ENCODE measurements at regions not wholly inside any gene's neighbourhood (a gene's known extent, or its start where the extent isn't known, plus 50 kb on each side); places are given as distances from the start of the nearest gene placed in this dataset.

- H3K27ac Mint-ChIP-seq = no peak overlapping the region
- H3K9me3 Mint-ChIP-seq = peaks cover 46% of the 10 kb centered on the region
- H3K4me3 Mint-ChIP-seq = no peak overlapping the region
These were observed 565.5 kb upstream of the SGCD start for GRCh38 chr5:155761502-155761901.

GRCh38 chr5:155765715-155766114 is 561.2 kb upstream of the SGCD start:
- H3K4me3 Mint-ChIP-seq = no peak overlapping the region
- H3K4me1 Mint-ChIP-seq (ENCODE audit: low read depth) = no peaks in the 10 kb centered on the region
- H3K27ac Mint-ChIP-seq = no peak overlapping the region
- peaks cover 61% of the 10 kb centered on the region for H3K9me3 Mint-ChIP-seq
- H3K36me3 Mint-ChIP-seq (ENCODE audit: low read depth) = peaks cover 8% of the 10 kb centered on the region; the same call in 1 of the 2 replicates
- no peaks in the 10 kb centered on the region; the same call in 1 of the 2 replicates for H3K27me3 Mint-ChIP-seq (ENCODE audit: insufficient read depth)
- no peak for DNase-seq
- TF ChIP-seq CTCF (IDR thresholded peaks at IDR 0.05) = no peak

More at GRCh38 chr5:155761502-155761901, 565.5 kb upstream of the SGCD start:
- no peaks in the 10 kb centered on the region for H3K27me3 Mint-ChIP-seq (ENCODE audit: insufficient read depth)
- no peaks in the 10 kb centered on the region for H3K4me1 Mint-ChIP-seq (ENCODE audit: low read depth)
- no peak for TF ChIP-seq CTCF (IDR thresholded peaks at IDR 0.05)
- DNase-seq = no peak
- peaks cover 12% of the 10 kb centered on the region; the same call in 1 of the 2 replicates for H3K36me3 Mint-ChIP-seq (ENCODE audit: low read depth)

GRCh38 chr5:155767470-155767869 is 559.5 kb upstream of the SGCD start:
- Mint-ChIP-seq H3K4me3 (no peak overlapping the region), H3K9me3 (peaks cover 50% of the 10 kb centered on the region), H3K27ac (no peak overlapping the region), H3K27me3 (ENCODE audit: insufficient read depth) (no peaks in the 10 kb centered on the region; the same call in 1 of the 2 replicates), H3K4me1 (ENCODE audit: low read depth) (no peaks in the 10 kb centered on the region), H3K36me3 (ENCODE audit: low read depth) (no peaks in the 10 kb centered on the region)
- no peak for TF ChIP-seq CTCF (IDR thresholded peaks at IDR 0.05)
- DNase-seq = no peak

GRCh38 chr5:155768332-155768731 is 558.6 kb upstream of the SGCD start:
- Mint-ChIP-seq H3K4me1 (ENCODE audit: low read depth) (no peaks in the 10 kb centered on the region), H3K27ac (no peak overlapping the region), H3K36me3 (ENCODE audit: low read depth) (no peaks in the 10 kb centered on the region), H3K27me3 (ENCODE audit: insufficient read depth) (no peaks in the 10 kb centered on the region; the same call in 1 of the 2 replicates), H3K4me3 (no peak overlapping the region), H3K9me3 (peaks cover 49% of the 10 kb centered on the region)
- no peak for TF ChIP-seq CTCF (IDR thresholded peaks at IDR 0.05)
- DNase-seq = no peak

GRCh38 chr5:155772009-155772662 is 554.8 kb upstream of the SGCD start:
- no peaks in the 10 kb centered on the region for H3K4me1 Mint-ChIP-seq (ENCODE audit: low read depth)
- H3K4me3 Mint-ChIP-seq = no peak overlapping the region
- H3K27ac Mint-ChIP-seq = no peak overlapping the region
- H3K27me3 Mint-ChIP-seq (ENCODE audit: insufficient read depth) = no peaks in the 10 kb centered on the region; the same call in 1 of the 2 replicates
- TF ChIP-seq CTCF (IDR thresholded peaks at IDR 0.05) = no peak
- no peaks in the 10 kb centered on the region for H3K36me3 Mint-ChIP-seq (ENCODE audit: low read depth)
- DNase-seq = no peak
- peaks cover 54% of the 10 kb centered on the region for H3K9me3 Mint-ChIP-seq
